A549 (cell line): ENCODE measurements at regions not wholly inside any gene's neighbourhood (a gene's known extent, or its start where the extent isn't known, plus 50 kb on each side); places are given as distances from the start of the nearest gene placed in this dataset.

Source experiments
- ATAC-seq, 2 experiments: fragments of 200-7000 bp in 1 of 2; fragments of >200 bp in 1 of 2; cut with Nextera tagmentation in 1 of 2; cut with Tn5 transposase in 1 of 2; 3 replicates each; pipeline versions ENCODE4 v1.8.0 to v1.9.1; 2018 to 2020; ENCODE audit warnings: mild to moderate bottlenecking in 1 of 2, moderate library complexity in 1 of 2
- CTCF ChIA-PET: fragments of 300-600 bp; sonication (Branson Sonifier 250); formaldehyde crosslinking; extraction: SDS; loops from one replicate; lab custom pipeline; 2021; ENCODE audit warnings: antibody characterized with exemption, inconsistent platforms; lab: Yijun Ruan, JAX
- POLR2A ChIA-PET: fragments of 350-600 bp; formaldehyde crosslinking; extraction: SDS; loops from one replicate; lab custom pipeline; 2021; ENCODE audit warnings: antibody characterized with exemption, inconsistent platforms; lab: Yijun Ruan, JAX
- DNase-seq, 2 experiments: peaks; one replicate each; pipeline versions ENCODE4 v3.0.0 to v3.0.0-alpha.2; 2011 to 2016; ENCODE audit warnings: low read depth in 1 of 2, low spot score in 1 of 2
- FAIRE-seq: peaks from 2 replicates; lab custom pipeline; 2011; peaks lifted over from hg19 to GRCh38; lab: Jason Lieb, UNC
- H3K27ac ChIP-seq, 2 experiments: fragments of >200 bp; sonication (Bioruptor Twin); formaldehyde crosslinking; 3 replicates each; pipeline ENCODE4 v1.5.1; 2016 to 2017
- H3K4me1 ChIP-seq: fragments of >200 bp; sonication (Bioruptor Twin); formaldehyde crosslinking; 3 replicates; pipeline ENCODE4 v1.6.1; 2016
- H3K4me2 ChIP-seq: fragments of >200 bp; sonication (Bioruptor Twin); formaldehyde crosslinking; 3 replicates; pipeline ENCODE4 v1.6.1; 2016
- H3K4me3 ChIP-seq: fragments of >200 bp; sonication (Bioruptor Twin); formaldehyde crosslinking; 3 replicates; pipeline ENCODE4 v1.5.1; 2016
- H3K9me3 ChIP-seq: fragments of >200 bp; sonication (Bioruptor Twin); formaldehyde crosslinking; 3 replicates; pipeline ENCODE4 v1.6.1; 2016
- BHLHE40 ChIP-seq: IDR thresholded peaks from 2 replicates; pipeline ENCODE4 v1.6.1; 2012; ENCODE audit warnings: low read depth, low read length, inconsistent platforms
- CHD4 ChIP-seq: fragments of 200-600 bp; sonication (generic); IDR thresholded peaks from 2 replicates; pipeline ENCODE4 v1.6.1; 2016; ENCODE audit warnings: antibody characterized with exemption, mild to moderate bottlenecking, borderline replicate concordance
- E2F6 ChIP-seq: IDR thresholded peaks from 2 replicates; pipeline ENCODE4 v1.6.1; 2012; ENCODE audit warnings: low read depth, borderline replicate concordance
- EHF ChIP-seq: fragments of 250-450 bp; sonication (Bioruptor Pico); IDR thresholded peaks from 2 replicates; pipeline ENCODE4 v1.5.0; 2020; ENCODE audit warnings: mild to moderate bottlenecking
- EHMT2 ChIP-seq: fragments of 200-600 bp; sonication (generic); IDR thresholded peaks from 2 replicates; pipeline ENCODE4 v1.6.1; 2016; ENCODE audit warnings: antibody characterized with exemption, low read depth, mild to moderate bottlenecking, moderate library complexity
- ESRRA ChIP-seq: fragments of 150-350 bp; IDR thresholded peaks from 2 replicates; pipeline ENCODE4 v1.6.1; 2014; ENCODE audit warnings: mild to moderate bottlenecking, low read length, borderline replicate concordance
- FOSB ChIP-seq: fragments of 250-450 bp; sonication (Bioruptor Pico); IDR thresholded peaks from 2 replicates; pipeline ENCODE4 v1.5.0; 2020; ENCODE audit warnings: mild to moderate bottlenecking, moderate library complexity
- FOXS1 ChIP-seq: fragments of 250-450 bp; sonication (Bioruptor Pico); IDR thresholded peaks from 2 replicates; pipeline ENCODE4 v1.5.0; 2020; ENCODE audit warnings: mild to moderate bottlenecking, moderate library complexity
- GATA3 ChIP-seq: IDR thresholded peaks from 2 replicates; pipeline ENCODE4 v1.6.1; 2012; ENCODE audit warnings: borderline replicate concordance
- HES2 ChIP-seq: fragments of >200 bp; sonication (Bioruptor Twin); formaldehyde crosslinking; IDR thresholded peaks from 2 replicates; pipeline ENCODE4 v1.6.1; 2016
- HEYL ChIP-seq: fragments of 250-450 bp; sonication (Bioruptor Pico); IDR thresholded peaks from 2 replicates; pipeline ENCODE4 v1.8.0; 2021; ENCODE audit warnings: mild to moderate bottlenecking, moderate library complexity
- HOXA7 ChIP-seq: fragments of 250-450 bp; sonication (Bioruptor Pico); IDR thresholded peaks from 2 replicates; pipeline ENCODE4 v1.5.0; 2020; ENCODE audit warnings: mild to moderate bottlenecking, moderate library complexity
- JUN ChIP-seq, 2 experiments: fragments of >200 bp; sonication (Bioruptor Twin); formaldehyde crosslinking; IDR thresholded peaks; 2 replicates in 1 of 2; 3 replicates in 1 of 2; pipeline ENCODE4 v1.6.1; 2016 to 2017
- JUNB ChIP-seq: fragments of >200 bp; sonication (Bioruptor Twin); formaldehyde crosslinking; IDR thresholded peaks from 2 replicates; pipeline ENCODE4 v1.6.1; 2016
- KDM5A ChIP-seq: fragments of 200-600 bp; sonication (generic); IDR thresholded peaks from 2 replicates; pipeline ENCODE4 v1.6.1; 2016; ENCODE audit warnings: antibody characterized with exemption, mild to moderate bottlenecking
- MAFK ChIP-seq: fragments of 450-650 bp; IDR thresholded peaks from 2 replicates; pipeline ENCODE4 v1.6.1; 2014; ENCODE audit not compliant: partially characterized antibody
- MAZ ChIP-seq: fragments of 150-350 bp; IDR thresholded peaks from 2 replicates; pipeline ENCODE4 v1.6.1; 2014; ENCODE audit warnings: antibody characterized with exemption, low read depth, low read length, borderline replicate concordance
- NPAS2 ChIP-seq: fragments of 250-450 bp; sonication (Bioruptor Pico); IDR thresholded peaks from 2 replicates; pipeline ENCODE4 v1.8.0; 2022; ENCODE audit warnings: mild to moderate bottlenecking, moderate library complexity, borderline replicate concordance
- NR3C1 ChIP-seq: fragments of >200 bp; sonication (Bioruptor Twin); formaldehyde crosslinking; IDR thresholded peaks from 3 replicates; pipeline ENCODE4 v1.6.1; 2017
- PHF8 ChIP-seq: fragments of 200-600 bp; sonication (generic); IDR thresholded peaks from 2 replicates; pipeline ENCODE4 v1.6.1; 2016; ENCODE audit warnings: low read depth, mild to moderate bottlenecking, antibody characterized with exemption, moderate library complexity, borderline replicate concordance
- POLR2AphosphoS2 ChIP-seq: conservative IDR thresholded peaks from 2 replicates; pipeline ENCODE4 v1.6.1; 2012; ENCODE audit warnings: low read length, improper control_type of control experiment, inconsistent platforms
- RCOR1 ChIP-seq: fragments of 150-350 bp; IDR thresholded peaks from 2 replicates; pipeline ENCODE4 v1.6.1; 2014; ENCODE audit warnings: antibody characterized with exemption, low read length, low read depth
- USF2 ChIP-seq: fragments of 450-650 bp; IDR thresholded peaks from 2 replicates; pipeline ENCODE4 v1.6.1; 2014; ENCODE audit warnings: antibody characterized with exemption
- ZC3H11A ChIP-seq: fragments of 450-650 bp; IDR thresholded peaks from 2 replicates; pipeline ENCODE4 v1.6.1; 2014; ENCODE audit warnings: antibody characterized with exemption, mild to moderate bottlenecking
- WGBS: methylation state at CpG from one replicate; pipeline ENCODE4 v1.1.6; 2017; ENCODE audit errors: missing lambda C conversion rate; 5-methylcytosine and 5-hydroxymethylcytosine counted together
- TF ChIP-seq, protein P1 (sequence below): fragments of 200-600 bp; sonication (generic); IDR thresholded peaks from 2 replicates; pipeline ENCODE4 v1.6.1; 2016; ENCODE audit warnings: antibody characterized with exemption, mild to moderate bottlenecking, moderate library complexity
- TF ChIP-seq, protein P2 (sequence below): fragments of 250-450 bp; sonication (Bioruptor Pico); IDR thresholded peaks from 2 replicates; pipeline ENCODE4 v1.5.0; 2021; ENCODE audit warnings: mild to moderate bottlenecking, moderate library complexity, borderline replicate concordance

GRCh38 chr9:7957803-7958202 lies 158.2 kb upstream of the DMAC1 start:
- Histone ChIP-seq H3K4me2 (no peak overlapping the region), H3K27ac (no peak overlapping the region), H3K4me3 (no peak overlapping the region), H3K9me3 (no peaks in the 10 kb centered on the region), H3K4me1 (no peaks in the 10 kb centered on the region)
- no peak for TF ChIP-seq ZC3H11A
- no peak for TF ChIP-seq NR3C1
- TF ChIP-seq ESRRA = no peak
- TF ChIP-seq MAFK = peak; percentile 59
- TF ChIP-seq JUN (IDR thresholded peaks at IDR 0.05) = no peak
- no peak for TF ChIP-seq JUNB
- TF ChIP-seq EHMT2 = no peak
- no peak for TF ChIP-seq FOXS1 (CRISPR knock-in tag)
- no peak for DNase-seq
- POLR2A ChIA-PET = no interaction called here
- CTCF ChIA-PET = interaction anchor here (1.2 kb wide), 1 partner anchor 10 kb away, joined by 3 read pairs; no protein-coding TSS in a partner anchor
- WGBS = 2% methylated on average over 2 of the region's 2 CpGs
- ATAC-seq = no peak
- no peak for FAIRE-seq

- no peaks in the 10 kb centered on the region for H3K4me1 ChIP-seq
- 0% methylated on average over 1 of the region's 1 CpG for WGBS
- no peak overlapping the region for H3K4me3 ChIP-seq
- H3K4me2 ChIP-seq = no peak overlapping the region
- no peaks in the 10 kb centered on the region for H3K9me3 ChIP-seq
- ATAC-seq = no peak
- CTCF ChIA-PET = interaction anchor here (0.6 to 1.2 kb wide), 2 partner anchors 11 to 1448 kb away, joined by 3 read pairs; no protein-coding TSS in a partner anchor
- POLR2A ChIA-PET = no interaction called here
- no peak for TF ChIP-seq HEYL (CRISPR knock-in tag)
- no peak for TF ChIP-seq BHLHE40
- TF ChIP-seq HOXA7 (CRISPR knock-in tag) = no peak
- TF ChIP-seq, all 56 proteins: peak for 0
- no peak overlapping the region for H3K27ac ChIP-seq
- no peak for DNase-seq
- FAIRE-seq = no peak
Measured at GRCh38 chr9:7947577-7947976, 148.0 kb upstream of the DMAC1 start.

DNA sequence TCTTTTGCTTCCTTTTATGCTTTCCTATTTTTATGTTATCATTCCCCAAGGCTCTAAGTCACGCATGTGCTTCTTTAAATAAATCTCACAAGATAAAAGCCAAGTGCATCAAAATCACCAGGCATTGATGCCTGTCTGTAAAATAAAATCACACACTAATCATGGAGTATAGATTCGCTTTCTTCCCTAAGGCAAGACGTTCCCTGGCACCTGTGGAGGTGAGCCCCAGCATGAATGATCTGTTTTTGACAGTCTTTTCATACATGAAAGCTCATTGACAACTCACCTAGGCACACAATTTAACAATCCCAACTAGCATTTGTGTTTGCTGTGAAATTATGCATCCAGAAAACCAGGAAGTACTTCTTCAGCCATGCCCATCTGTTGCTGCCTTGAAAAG lies 146.9 kb upstream of the DMAC1 start:
- no peak for FAIRE-seq
- DNase-seq = no peak
- CTCF ChIA-PET = no interaction called here
- POLR2A ChIA-PET = no interaction called here
- H3K4me3 ChIP-seq = no peak overlapping the region
- H3K4me2 ChIP-seq = no peak overlapping the region
- ATAC-seq = no peak
- no peaks in the 10 kb centered on the region for H3K9me3 ChIP-seq
- no peaks in the 10 kb centered on the region for H3K4me1 ChIP-seq
- H3K27ac ChIP-seq = no peak overlapping the region
- TF ChIP-seq NPAS2 (CRISPR knock-in tag) (no peak), EHF (no peak), USF2 (no peak), RCOR1 (no peak), HEYL (CRISPR knock-in tag) (no peak), BHLHE40 (no peak), POLR2AphosphoS2 (no peak), MAFK (no peak), E2F6 (no peak), HES2 (no peak), KDM5A (no peak), HOXA7 (CRISPR knock-in tag) (no peak), FOSB (CRISPR knock-in tag) (no peak), MAZ (no peak), GATA3 (no peak), PHF8 (no peak), CHD4 (no peak)
- TF ChIP-seq, protein P1, sequence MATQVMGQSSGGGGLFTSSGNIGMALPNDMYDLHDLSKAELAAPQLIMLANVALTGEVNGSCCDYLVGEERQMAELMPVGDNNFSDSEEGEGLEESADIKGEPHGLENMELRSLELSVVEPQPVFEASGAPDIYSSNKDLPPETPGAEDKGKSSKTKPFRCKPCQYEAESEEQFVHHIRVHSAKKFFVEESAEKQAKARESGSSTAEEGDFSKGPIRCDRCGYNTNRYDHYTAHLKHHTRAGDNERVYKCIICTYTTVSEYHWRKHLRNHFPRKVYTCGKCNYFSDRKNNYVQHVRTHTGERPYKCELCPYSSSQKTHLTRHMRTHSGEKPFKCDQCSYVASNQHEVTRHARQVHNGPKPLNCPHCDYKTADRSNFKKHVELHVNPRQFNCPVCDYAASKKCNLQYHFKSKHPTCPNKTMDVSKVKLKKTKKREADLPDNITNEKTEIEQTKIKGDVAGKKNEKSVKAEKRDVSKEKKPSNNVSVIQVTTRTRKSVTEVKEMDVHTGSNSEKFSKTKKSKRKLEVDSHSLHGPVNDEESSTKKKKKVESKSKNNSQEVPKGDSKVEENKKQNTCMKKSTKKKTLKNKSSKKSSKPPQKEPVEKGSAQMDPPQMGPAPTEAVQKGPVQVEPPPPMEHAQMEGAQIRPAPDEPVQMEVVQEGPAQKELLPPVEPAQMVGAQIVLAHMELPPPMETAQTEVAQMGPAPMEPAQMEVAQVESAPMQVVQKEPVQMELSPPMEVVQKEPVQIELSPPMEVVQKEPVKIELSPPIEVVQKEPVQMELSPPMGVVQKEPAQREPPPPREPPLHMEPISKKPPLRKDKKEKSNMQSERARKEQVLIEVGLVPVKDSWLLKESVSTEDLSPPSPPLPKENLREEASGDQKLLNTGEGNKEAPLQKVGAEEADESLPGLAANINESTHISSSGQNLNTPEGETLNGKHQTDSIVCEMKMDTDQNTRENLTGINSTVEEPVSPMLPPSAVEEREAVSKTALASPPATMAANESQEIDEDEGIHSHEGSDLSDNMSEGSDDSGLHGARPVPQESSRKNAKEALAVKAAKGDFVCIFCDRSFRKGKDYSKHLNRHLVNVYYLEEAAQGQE = no peak
- TF ChIP-seq, protein P2, sequence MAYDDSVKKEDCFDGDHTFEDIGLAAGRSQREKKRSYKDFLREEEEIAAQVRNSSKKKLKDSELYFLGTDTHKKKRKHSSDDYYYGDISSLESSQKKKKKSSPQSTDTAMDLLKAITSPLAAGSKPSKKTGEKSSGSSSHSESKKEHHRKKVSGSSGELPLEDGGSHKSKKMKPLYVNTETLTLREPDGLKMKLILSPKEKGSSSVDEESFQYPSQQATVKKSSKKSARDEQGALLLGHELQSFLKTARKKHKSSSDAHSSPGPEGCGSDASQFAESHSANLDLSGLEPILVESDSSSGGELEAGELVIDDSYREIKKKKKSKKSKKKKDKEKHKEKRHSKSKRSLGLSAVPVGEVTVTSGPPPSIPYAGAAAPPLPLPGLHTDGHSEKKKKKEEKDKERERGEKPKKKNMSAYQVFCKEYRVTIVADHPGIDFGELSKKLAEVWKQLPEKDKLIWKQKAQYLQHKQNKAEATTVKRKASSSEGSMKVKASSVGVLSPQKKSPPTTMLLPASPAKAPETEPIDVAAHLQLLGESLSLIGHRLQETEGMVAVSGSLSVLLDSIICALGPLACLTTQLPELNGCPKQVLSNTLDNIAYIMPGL (CRISPR knock-in tag) = no peak
- TF ChIP-seq, all 56 proteins: peak for 0
- WGBS = 2% methylated on average over 3 of the region's 3 CpGs
